Activated CD4-positive, alpha-beta T cell treated with anti-CD3 and anti-CD28 coated beads for 4 hours (primary cell): ENCODE measurements at regions not wholly inside any gene's neighbourhood (a gene's known extent, or its start where the extent isn't known, plus 50 kb on each side); places are given as distances from the start of the nearest gene placed in this dataset.
"Not testable (repeated sequence)": the region's sequence is repeated elsewhere in the genome, so short reads cannot be mapped to it uniquely, and the experiment has no call there.

Source experiments
- DNase-seq, 2 donors: peaks; one replicate each; pipeline ENCODE4 v3.0.0-alpha.2; 2020

DNA sequence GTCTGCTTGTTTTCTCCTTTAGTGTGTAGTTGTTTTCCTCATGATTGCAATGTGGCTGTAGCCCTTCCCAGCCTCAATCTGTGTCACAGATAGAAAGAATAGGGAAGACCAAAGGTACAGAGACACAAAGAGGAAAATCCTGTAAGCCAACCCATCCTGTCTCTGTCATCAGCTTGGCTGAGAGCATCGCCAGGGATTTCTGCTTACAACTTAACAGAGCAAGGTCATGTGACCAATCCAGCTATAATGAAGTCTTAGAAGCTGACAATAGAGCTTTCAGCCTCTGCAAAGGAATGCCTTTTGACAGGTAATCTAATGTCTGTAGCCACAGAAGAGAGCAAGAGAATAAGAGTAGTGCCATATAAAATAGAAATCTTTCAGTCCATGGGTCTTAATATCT lies 1598.0 kb upstream of the AGA start:
- no peak for DNase-seq

DNA sequence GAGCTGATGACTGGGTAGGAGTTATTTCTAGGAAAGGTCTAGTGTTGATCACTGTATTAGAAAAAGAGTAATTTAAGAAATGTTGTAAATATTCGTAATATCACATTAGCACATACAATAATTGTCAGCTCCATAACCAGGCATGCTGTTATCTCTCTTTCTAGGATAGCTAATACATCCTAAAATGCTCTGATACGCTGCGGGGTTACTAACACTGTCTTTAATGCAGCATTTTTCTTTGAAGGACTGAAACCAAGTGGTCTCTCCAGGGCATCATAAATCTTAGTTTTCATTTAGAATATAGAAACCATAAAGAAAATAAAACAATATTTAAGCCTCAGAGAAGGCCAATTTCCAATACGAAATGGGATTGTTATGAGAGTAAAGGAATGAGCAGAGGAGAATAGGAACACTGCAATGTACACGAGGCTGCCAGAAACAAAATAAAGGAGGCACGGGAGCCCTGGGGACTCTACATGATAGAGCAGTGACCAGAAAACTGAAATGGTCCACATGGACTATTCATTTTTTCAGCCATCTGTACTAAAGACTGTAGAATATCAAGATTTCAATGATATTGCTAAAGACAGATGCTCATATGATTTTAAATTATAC lies 1606.7 kb upstream of the AGA start:
- DNase-seq, result no peak

DNA sequence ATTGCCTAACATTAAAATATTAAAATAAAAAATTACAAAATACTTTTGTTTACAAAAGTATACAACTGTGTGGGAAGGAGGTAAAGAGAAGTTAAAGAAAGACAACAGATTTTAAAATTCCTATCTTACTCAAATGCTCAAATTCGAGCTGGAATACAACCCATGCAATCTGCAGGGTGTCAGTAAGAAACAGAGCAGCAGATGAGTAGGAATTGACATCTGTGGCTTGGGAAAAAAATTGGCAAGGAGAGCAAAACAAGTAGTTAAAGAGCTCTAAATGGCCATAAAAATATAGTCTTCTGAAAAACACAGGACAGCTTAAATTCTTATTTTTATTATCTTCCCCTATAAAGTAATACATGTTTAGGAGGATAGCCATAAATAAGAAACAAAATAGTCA lies 1609.0 kb upstream of the AGA start:
- no peak for DNase-seq

DNA sequence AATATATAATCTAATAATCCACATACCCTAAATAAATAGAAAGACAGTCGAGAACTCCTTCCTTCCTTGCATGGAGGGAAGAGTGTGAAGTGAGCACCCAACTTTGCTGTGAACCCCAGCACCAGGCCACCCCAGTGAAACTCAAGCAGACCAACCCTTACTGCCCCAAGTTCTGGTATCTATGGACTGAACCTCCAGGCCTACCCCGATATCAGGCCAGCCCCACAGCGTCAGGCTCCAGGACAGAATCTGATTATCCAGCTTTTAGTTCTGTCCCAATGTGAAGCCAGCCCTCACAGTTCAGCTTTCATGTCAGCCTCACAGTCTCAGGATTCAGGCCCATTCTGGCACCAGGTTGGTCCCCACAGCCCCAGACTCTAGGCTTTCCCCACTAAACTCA lies 1617.2 kb upstream of the AGA start:
- no peak for DNase-seq

DNA sequence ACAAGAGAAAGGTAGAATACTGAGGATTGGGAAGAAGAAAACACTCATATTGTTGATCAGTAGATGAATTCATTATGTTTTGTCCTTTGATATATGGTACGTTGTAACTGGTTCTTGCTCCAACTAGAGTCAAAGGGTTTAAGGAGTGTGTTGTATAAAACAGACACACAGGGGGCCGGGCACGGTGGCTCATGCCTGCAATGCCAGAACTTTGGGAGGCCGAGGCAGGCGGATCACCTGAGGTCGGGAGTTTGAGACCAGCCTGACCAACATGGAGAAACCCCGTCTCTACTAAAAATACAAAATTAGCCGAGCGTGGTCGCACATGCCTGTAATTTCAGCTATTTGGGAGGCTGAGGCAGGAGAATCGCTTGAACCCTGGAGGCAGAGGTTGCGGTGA lies 1624.0 kb upstream of the AGA start:
- not testable (repeated sequence) for DNase-seq

DNA sequence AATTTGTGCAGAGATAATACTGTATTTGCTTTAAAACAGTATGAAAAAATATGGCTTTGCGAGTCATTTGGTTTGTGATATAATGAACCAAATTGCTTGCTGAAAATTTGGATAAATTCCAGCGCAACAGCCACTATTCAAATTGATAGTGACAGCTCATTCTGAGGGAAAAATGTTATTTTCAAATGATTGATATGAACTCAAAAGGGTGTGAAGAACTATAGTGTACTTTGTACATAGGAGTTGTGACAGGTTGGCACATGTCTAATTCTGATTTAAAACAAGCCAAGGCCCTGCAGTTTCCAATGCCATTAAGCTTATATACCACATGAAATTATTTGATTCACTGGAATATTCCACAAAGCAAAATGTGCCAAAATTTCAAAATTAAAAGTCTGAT lies 1628.9 kb upstream of the AGA start:
- DNase-seq, result no peak

DNA sequence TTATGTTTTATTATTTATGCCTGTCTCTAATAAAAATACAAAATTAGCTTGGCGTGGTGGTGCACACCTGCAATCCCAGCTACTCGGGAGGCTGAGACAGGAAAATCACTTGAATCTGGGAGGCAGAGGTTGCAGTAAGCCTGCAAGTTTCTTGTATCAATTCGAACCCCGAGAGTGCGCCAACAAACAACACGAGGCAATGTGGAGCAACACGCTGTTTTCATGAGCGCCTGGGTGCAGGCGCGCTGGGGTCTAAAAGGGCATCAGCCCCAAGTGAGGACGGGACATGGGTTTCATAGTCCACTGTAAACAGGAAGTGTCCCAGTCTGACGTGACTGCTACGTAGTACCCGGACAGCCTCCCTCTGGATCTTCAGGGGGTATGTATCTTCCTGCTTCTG lies 1634.6 kb upstream of the AGA start:
- DNase-seq, result no peak

DNA sequence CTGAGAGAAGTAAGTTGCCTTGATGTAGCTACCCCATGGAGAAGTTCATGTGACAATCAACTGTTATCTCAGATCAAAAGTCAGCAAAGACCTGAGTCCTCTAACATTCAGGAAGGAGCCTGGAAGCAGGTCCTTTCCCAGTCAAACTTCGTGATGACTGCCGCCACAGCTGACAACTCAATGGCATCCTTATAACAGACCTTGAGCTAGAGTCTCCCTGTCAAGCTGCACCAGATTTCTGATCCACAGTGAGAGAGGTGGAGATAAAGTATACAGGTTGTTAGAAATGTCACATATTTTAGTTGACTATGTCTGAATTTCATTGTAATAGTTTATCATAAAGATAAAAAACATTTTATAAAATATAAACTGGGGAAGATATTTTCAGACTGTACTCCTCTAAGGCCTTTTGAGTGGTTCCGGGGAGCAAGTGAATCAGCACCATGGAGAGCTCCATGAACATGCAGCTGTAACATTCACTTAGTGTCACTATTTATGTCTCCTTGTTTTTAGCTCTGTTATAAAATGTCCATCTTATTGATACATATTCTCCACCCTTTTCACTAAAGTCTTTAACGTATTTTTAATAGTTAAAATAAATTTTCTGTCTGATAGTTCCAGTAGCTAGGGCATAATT lies 1653.5 kb upstream of the AGA start:
- DNase-seq, result no peak

DNA sequence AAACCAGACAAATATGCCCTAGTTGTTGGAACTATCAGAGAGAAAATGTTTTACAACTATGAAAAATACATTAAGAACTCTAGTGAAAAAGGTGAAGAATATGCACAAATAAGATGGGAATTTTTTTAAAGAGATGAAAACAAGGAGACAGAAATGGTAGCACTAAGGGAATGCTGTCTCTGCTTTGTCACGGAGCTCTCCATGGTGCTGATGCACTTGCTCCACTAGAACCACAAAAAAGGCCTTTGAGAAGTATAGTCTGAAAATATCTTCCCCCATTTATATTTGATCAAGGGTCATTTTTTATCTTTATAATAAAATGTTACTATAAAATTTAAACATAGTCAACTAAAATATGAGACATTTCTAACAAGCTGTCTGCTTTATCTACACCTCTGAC lies 1655.5 kb upstream of the AGA start:
- DNase-seq, result no peak

DNA sequence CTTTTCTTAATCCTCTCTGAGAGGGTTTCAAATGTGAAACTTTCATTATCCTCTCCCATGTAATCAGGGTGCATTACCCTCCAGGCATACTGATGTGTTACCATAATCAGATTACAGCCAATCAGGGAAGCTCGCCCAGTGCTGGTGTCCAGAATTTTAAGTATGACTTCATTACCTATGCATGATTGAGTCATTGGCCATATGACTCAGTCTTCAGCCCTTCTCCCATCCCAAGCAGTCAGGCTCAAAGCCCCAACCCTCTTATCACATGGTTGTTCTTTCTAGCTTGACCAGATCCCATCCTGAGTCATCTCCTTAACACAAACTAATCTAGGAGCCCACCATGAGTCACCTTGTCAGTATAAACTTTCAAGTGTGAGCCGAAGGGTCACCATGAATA lies 1668.1 kb upstream of the AGA start:
- no peak for DNase-seq

DNA sequence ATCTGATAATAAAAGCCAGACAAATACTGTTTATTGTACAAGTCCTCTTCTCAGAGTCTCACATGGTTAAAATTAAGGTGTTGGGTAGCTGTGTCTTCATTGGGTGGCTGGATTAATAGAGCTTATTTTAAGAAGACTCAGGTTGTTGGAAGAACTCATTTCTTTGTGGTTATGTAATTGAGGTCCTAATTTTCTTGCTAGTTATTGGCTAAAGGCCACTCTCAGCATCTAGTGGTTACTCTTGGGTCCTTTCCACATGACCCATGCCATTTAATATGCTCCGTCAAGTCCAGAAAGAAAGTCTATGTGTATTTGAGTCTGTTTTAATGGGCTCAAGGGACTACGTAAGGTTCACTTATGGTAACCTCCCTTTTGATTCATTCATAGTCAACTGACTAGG lies 1668.6 kb upstream of the AGA start:
- DNase-seq, result no peak

DNA sequence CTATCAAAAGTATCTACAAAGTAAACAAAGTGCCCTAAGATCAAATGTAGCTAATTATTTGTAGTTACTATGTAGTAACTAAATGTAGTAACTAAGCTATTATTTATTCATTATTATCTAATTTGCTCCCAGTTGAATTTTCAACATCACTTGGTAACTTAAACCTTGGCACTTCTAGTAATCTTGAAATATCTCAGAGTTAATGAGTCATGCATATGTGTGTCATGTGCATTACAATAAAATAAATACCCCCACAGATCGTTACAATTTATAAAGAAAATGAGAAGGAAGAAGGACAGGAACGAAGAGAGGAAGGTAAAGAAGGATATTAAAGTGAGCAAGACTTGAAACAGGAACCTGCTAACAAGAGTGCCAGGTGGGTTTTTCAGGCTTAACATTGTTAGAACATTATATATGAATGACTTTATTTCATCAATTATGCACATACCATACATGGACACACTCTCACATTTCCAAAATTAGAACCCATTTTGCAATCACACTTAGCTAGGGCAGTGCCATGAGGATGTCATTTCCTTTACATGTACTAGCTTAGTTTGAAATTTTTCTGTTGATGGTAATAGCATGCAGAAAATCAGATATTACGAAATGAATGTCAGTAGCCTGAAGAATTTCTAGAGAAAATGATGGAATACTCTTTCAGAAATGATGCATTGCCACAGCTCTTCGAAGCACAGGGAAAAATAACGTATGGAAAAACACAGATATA lies 1670.4 kb upstream of the AGA start:
- no peak for DNase-seq

DNA sequence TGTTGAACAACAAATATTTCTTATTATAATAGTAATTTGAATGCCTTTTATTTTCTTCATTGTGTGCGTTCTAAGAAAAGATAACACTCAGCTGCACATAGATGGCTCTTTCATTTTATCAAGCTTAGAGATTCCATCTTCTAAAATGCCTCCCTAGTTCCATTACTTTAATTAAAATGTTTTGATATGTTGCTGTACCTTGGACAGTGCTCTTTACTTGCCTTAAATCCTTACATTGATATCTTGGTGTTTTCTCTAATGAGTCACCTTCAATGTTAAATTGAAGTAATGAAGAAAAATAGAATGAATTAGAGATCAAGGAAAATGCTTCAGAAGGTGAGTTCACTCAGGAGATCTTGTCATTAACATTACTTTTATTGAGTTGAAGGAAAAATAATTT lies 1672.4 kb upstream of the AGA start:
- DNase-seq, result no peak

DNA sequence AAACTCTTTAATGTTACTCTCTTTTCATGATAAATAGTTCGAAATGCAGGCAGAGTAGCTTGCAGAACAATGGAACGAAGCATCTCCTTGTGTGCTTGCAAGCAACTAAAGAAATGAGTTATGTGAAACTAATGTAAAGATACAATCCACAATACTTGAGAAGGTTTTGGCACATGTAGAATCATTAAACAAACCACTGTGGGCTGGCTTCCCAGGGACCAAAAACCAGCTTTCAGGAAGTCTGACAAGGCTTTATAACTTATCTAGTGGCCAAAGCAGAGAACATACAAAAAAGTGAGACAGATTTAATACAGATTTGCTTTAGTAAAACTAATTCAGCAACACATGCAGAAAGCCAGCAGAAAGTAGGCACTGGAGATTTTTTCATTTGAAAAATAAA lies 1673.8 kb upstream of the AGA start:
- DNase-seq, result no peak

DNA sequence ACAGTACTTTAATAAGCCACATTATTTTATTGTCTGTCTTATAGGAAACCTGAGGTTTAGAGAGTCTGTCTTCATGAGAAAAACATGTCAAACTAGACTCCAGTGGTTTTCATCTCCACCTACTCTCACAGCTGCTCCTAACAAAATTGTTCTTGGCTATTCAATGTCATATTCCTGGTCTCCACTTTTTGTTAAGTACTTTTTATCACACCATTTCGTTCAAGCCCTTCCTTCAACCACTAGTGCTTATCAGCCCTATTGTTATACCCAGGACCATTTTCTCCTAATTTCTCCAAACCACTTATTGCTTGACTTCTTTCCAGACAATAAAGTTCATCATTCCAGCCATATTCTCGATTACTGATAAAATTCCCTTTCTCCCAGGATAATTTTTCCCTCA lies 1674.3 kb upstream of the AGA start:
- DNase-seq, result no peak

DNA sequence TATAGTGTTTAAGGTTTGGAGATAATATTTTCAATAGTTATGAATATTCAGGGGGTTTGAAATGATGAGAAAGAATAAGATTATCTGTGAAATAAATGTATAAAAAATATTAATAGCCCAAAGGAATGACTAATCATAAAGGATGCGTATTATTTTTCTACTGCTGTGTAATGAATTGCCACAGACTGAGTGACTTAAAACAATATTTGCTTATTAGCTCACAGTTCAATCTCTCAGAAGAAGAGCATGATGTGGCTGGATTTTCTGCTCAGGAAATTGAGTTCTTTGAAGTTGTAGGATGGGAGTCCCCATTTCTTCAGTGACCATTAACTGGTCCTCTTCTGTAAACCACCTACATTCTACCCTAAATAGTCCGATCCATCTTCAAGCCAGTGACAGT lies 1680.8 kb upstream of the AGA start:
- DNase-seq, result no peak

DNA sequence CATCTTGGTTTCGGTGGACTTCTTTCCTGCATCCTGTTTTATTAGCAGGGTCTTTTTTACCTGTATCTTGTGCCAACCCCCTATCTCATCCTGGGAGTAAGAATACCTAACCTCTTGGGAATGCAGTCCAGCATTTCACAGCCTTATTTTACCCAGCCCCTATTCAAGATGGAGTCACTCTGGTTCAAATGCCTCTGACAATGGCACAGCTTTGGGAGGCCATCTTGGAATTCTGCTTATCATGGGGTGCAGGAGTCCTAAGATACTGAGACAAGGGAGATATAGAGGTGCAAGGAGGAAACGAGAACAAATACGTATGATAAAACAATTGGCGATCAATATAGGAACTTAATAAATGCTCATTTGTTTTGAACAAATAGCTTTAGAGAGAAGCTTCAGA lies 1682.2 kb upstream of the AGA start:
- DNase-seq, result no peak

DNA sequence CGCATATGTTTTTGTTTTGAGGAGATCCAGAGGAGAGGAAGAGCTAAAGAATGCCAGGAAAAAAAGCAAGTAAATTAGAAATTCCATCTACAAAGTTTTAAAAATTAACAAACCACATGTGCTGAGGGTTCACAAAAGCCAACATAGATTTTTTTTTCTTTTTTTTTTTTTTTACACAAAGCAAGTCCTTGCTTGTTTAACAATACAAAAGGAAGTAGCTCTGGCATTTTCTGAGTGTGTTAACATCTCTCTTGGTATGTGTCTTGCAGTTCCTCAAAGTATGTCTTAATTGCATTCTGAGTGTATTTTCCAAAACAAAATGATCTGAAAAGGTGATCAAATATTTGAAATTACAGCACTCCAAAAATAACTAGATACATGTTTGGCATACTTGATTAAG lies 1682.7 kb upstream of the AGA start:
- no peak for DNase-seq

DNA sequence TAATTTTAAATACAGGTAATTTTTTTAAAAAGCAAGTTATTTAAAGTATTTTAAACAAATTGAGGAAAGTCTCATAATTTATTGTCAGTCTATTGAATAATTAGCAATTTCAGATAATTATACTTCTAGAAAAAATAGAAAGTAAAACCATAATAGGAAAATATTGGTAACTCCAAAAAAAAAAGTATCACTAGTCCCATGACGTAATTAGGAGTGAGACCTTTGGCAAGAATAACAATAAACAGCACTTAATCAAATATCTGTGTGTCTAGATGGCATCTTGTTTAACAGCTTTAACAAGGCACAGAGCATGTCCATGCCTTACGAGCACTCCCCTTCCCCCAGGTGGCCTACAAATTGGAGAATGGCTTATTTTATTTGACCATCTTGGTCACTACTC lies 1683.6 kb upstream of the AGA start:
- no peak for DNase-seq

DNA sequence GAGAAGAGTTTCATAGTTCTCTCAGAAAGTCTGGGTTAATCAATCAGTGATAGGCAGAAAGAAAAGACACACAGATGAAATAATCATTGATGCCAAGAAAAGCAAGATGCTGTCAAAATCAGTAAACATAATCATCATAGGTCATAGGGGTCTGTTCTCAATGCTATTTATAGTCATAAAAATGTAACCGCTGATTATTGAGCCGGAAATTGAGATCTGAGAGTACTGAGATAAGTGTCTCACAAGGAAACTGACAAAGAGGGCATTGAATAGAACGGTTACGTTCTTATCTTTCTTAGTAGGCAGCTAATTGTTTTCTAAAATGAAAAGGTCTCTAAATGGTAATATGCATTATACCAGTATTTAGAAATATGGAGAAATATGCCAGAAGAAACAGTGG lies 1686.1 kb upstream of the AGA start:
- DNase-seq, result no peak

DNA sequence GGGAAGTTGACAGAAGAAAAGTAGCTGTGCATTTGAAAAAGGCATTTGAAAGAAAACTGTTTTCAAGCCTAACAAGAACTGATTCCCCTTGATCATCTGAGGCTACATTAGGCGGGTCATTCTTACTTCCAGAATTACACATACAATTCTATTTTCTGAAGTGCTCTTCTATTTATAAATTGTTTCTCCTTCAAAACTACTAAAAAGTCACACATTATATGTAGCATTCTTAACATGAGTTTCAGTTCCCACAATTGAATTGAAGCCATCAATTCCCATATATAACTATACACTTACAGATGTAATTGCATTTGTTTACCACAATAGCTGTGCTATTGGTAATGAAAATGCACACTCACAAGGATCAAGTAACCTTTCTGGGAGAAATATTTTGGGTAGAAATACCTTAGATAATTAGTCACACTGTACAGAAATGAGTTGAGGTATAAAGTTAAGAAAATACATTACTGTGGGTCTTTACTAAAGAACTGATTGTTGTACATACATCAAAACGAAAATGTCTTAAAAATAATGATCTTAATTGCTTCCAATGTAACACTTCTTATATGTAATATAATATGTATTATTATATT lies 1688.0 kb upstream of the AGA start:
- DNase-seq, result no peak

DNA sequence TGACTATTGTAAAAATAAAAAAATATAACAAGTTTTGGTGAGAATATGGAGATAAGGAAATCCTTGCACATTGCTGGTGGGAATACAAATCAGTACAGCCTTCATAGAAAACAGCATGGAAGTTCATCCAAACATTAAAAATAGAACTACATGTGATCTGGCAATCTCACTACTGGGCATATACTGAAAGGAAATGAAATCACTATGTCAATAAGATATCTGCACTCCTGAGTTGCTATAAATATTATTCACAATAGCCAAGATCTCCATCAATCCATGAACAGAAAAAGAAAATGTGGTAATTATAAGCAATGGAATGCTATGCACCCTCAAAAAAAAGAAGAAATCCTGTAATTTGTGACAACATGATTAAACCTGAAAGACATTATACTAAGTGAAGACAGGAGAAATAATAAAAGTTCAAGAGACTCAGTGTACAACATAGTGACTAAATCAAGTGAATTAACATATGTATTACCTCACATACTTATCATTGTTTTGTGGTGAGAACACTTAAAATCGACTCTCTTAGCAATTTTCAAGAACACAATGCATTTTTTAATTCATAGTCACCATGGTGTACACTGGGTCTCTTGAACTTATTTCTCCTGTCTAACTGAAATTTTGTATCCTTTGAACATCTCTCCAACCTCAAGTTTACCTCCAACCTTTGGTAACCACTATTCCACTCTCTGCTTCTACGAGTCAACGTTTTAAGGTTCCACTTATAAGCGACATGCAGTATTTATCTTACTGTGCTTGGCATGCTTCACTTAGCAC lies 1703.7 kb upstream of the AGA start:
- DNase-seq, result no peak

DNA sequence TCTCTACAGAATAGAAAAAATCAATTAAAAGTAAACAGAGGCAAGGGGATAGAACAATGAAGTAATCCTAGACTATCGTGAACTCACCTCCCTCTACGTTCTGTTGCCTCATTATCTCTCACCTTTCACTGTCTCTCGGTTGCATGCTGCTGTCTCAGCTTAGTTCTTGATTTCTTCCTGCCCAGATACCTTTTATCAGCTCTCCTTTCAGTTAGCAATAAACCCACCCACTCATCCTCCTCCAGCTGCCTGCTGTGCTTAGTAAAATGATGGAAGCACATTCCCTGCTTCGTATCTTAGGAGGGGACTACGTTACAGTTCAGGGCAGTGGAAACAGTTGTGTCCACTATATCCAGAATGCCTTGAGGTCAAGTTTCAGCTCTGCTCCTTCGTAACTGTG lies 1709.5 kb upstream of the AGA start:
- DNase-seq, result no peak

DNA sequence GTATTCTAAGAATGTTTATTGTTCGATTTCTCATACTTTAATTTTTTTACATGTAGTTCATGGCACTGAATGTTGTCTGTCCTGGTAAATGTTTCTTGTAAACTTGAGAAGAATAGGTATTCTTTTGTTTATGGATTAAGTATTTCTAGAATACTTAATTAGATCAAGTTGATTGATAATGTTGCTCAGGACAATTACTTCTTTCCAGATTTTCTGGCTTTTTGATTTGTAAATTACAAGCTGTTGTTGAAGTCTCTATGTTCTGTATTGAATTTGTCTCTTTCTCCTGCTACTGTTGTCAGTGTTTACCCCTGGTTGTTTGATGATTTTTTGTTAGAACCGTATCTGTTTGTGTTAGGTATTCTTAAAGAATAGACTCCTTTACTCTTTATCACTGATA lies 1720.9 kb upstream of the AGA start:
- no peak for DNase-seq
